D721Med (cell line): ENCODE measurements at regions not wholly inside any gene's neighbourhood (a gene's known extent, or its start where the extent isn't known, plus 50 kb on each side); places are given as distances from the start of the nearest gene placed in this dataset.
"Not testable (repeated sequence)": the region's sequence is repeated elsewhere in the genome, so short reads cannot be mapped to it uniquely, and the experiment has no call there.

Experiments used
- DNase-seq: peaks from one replicate; pipeline ENCODE4 v3.0.0; 2011; ENCODE audit warnings: low spot score; ENCODE audit not compliant: insufficient read length
- FAIRE-seq: peaks from 2 replicates; lab custom pipeline; 2011; peaks lifted over from hg19 to GRCh38; lab: Jason Lieb, UNC
- CTCF ChIP-seq: IDR thresholded peaks from 2 replicates; pipeline ENCODE4 v1.5.1; 2012; ENCODE audit warnings: mild to moderate bottlenecking, control low read depth; ENCODE audit not compliant: insufficient read depth; ENCODE audit errors: missing control alignments

GRCh38 chr4:30868111-30868895 lies 148.1 kb downstream of the PCDH7 start:
- TF ChIP-seq CTCF, result no peak
- FAIRE-seq, result no peak
- no peak for DNase-seq

- DNase-seq, FAIRE-seq: not testable (repeated sequence)
Observed at GRCh38 chr4:30869387-30869786, 149.2 kb downstream of the PCDH7 start.

GRCh38 chr4:30870513-30870912 lies 150.3 kb downstream of the PCDH7 start:
- no peak for DNase-seq
- TF ChIP-seq CTCF, result no peak
- no peak for FAIRE-seq

- no peak for DNase-seq
- no peak for FAIRE-seq
- TF ChIP-seq CTCF, result no peak
Observed at GRCh38 chr4:30875658-30876269, 155.6 kb downstream of the PCDH7 start.

GRCh38 chr4:30879855-30880598 lies 159.9 kb downstream of the PCDH7 start:
- DNase-seq (no peak), FAIRE-seq (no peak)
- TF ChIP-seq CTCF, result no peak

- no peak for TF ChIP-seq CTCF
- DNase-seq (no peak), FAIRE-seq (no peak)
Observed at GRCh38 chr4:30881985-30882384, 161.8 kb downstream of the PCDH7 start.

- no peak for FAIRE-seq
- TF ChIP-seq CTCF, result no peak
- DNase-seq, result no peak
Observed at GRCh38 chr4:30882443-30882842, 162.3 kb downstream of the PCDH7 start.
